ENCODE measurements at regions not wholly inside any gene's neighbourhood (a gene's known extent, or its start where the extent isn't known, plus 50 kb on each side); places are given as distances from the start of the nearest gene placed in this dataset.

- TF ChIP-seq EZH2 (IDR thresholded peaks at IDR 0.05; ENCODE audit: insufficient read depth, poor library complexity, severe bottlenecking): no peak
- no peak for TF ChIP-seq EZH2phosphoT487 (IDR thresholded peaks at IDR 0.05; ENCODE audit: insufficient read depth, low read depth)
Observed at GRCh38 chr3:10600296-10600714, 94.9 kb upstream of the ATP2B2 start.
